Upper lobe of left lung (tissue), 4 donors: ENCODE measurements at regions not wholly inside any gene's neighbourhood (a gene's known extent, or its start where the extent isn't known, plus 50 kb on each side); places are given as distances from the start of the nearest gene placed in this dataset.

Source experiments
- CTCF ChIP-seq, 6 experiments: fragments of 450-650 bp in 4 of 6; fragments of 200-600 bp in 2 of 6; sonication (generic) in 2 of 6; IDR thresholded peaks; one replicate each; pipeline ENCODE4 v1.5.1; 2016 to 2019; ENCODE audit warnings: antibody characterized with exemption in 6 of 6
- POLR2A ChIP-seq, 4 donors: fragments of 450-650 bp; IDR thresholded peaks; one replicate each; pipeline ENCODE4 v1.5.1; 2016 to 2017; ENCODE audit warnings: antibody characterized with exemption in 4 of 4, mild to moderate bottlenecking in 2 of 4
- POLR2AphosphoS5 ChIP-seq, 2 donors: sonication (generic); formaldehyde crosslinking; IDR thresholded peaks; one replicate each; pipeline ENCODE4 v1.5.1; 2017; ENCODE audit warnings: antibody characterized with exemption in 2 of 2

DNA sequence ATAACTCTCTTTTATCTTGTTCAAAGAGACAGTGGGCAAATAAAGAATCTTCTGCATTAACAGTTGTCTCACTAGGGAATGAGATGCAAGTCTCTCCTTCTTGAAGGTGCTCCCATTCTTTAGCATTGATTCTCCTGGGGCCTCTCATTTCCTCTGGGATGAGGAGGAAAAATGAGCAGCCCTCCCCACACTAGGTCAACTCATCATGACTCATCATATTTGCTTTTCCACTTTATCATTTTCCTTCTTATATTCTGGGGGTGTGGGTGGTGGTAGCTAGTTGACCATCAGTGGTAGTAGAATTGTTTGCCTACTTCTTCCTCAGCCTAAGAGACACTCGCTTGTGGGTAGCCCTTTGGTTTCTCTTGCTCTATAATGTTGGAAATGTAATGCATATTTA lies 182.0 kb upstream of the C1orf87 start:
- TF ChIP-seq CTCF (IDR thresholded peaks at IDR 0.05), result no peak
- no peak for TF ChIP-seq POLR2AphosphoS5 (IDR thresholded peaks at IDR 0.05)
- no peak for TF ChIP-seq POLR2A (IDR thresholded peaks at IDR 0.05)
